Hindlimb muscle (tissue), 1 donor: ENCODE measurements at regions not wholly inside any gene's neighbourhood (a gene's known extent, or its start where the extent isn't known, plus 50 kb on each side); places are given as distances from the start of the nearest gene placed in this dataset.
"Not testable (repeated sequence)": the region's sequence is repeated elsewhere in the genome, so short reads cannot be mapped to it uniquely, and the experiment has no call there.

Experiments
- DNase-seq: peaks from one replicate; pipeline ENCODE4 v3.0.0-alpha.2; 2013

- no peak for DNase-seq
These were observed 784.2 kb downstream of the SLC6A15 start for GRCh38 chr12:84128117-84128991.

- DNase-seq: no peak
These were observed 788.4 kb downstream of the SLC6A15 start for GRCh38 chr12:84124211-84124610.

- DNase-seq: no peak
These were observed 795.4 kb downstream of the SLC6A15 start for GRCh38 chr12:84117190-84117589.

- no peak for DNase-seq
These were observed 798.9 kb downstream of the SLC6A15 start for GRCh38 chr12:84113666-84114065.

GRCh38 chr12:84103886-84104285 lies 808.7 kb downstream of the SLC6A15 start:
- not testable (repeated sequence) for DNase-seq

- DNase-seq: not testable (repeated sequence)
These were observed 810.6 kb downstream of the SLC6A15 start for GRCh38 chr12:84101963-84102362.

GRCh38 chr12:84099591-84099990 lies 813.0 kb downstream of the SLC6A15 start:
- DNase-seq: not testable (repeated sequence)

- no peak for DNase-seq
These were observed 820.9 kb downstream of the SLC6A15 start for GRCh38 chr12:84091651-84092050.

- no peak for DNase-seq
These were observed 823.2 kb downstream of the SLC6A15 start for GRCh38 chr12:84089356-84089755.

GRCh38 chr12:84085046-84085445 lies 827.6 kb downstream of the SLC6A15 start:
- no peak for DNase-seq

- no peak for DNase-seq
These were observed 833.0 kb downstream of the SLC6A15 start for GRCh38 chr12:84079626-84080025.

- DNase-seq: no peak
These were observed 834.9 kb downstream of the SLC6A15 start for GRCh38 chr12:84077679-84078078.

- no peak for DNase-seq
These were observed 836.6 kb downstream of the SLC6A15 start for GRCh38 chr12:84075991-84076390.

- peak; percentile 45 for DNase-seq
These were observed 839.2 kb downstream of the SLC6A15 start for GRCh38 chr12:84073401-84073800.

- DNase-seq: no peak
These were observed 839.6 kb downstream of the SLC6A15 start for GRCh38 chr12:84072961-84073360.

- DNase-seq: peak; percentile 73
These were observed 842.3 kb downstream of the SLC6A15 start for GRCh38 chr12:84070292-84070691.

- no peak for DNase-seq
These were observed 842.9 kb downstream of the SLC6A15 start for GRCh38 chr12:84069699-84070098.

- DNase-seq: no peak
These were observed 843.4 kb downstream of the SLC6A15 start for GRCh38 chr12:84069198-84069597.

GRCh38 chr12:84058136-84058535 lies 854.5 kb downstream of the SLC6A15 start:
- DNase-seq: no peak

GRCh38 chr12:84054811-84055210 lies 857.8 kb downstream of the SLC6A15 start:
- DNase-seq: no peak

GRCh38 chr12:84047881-84048280 lies 864.7 kb downstream of the SLC6A15 start:
- no peak for DNase-seq

GRCh38 chr12:84046859-84047258 lies 865.7 kb downstream of the SLC6A15 start:
- no peak for DNase-seq

- no peak for DNase-seq
These were observed 869.2 kb downstream of the SLC6A15 start for GRCh38 chr12:84043355-84043754.

- no peak for DNase-seq
These were observed 874.4 kb downstream of the SLC6A15 start for GRCh38 chr12:84038242-84038641.

GRCh38 chr12:84036912-84037311 lies 875.7 kb downstream of the SLC6A15 start:
- DNase-seq: no peak
